CD14-positive monocyte (primary cell): ENCODE measurements at regions not wholly inside any gene's neighbourhood (a gene's known extent, or its start where the extent isn't known, plus 50 kb on each side); places are given as distances from the start of the nearest gene placed in this dataset.

Source experiments
- DNase-seq, 3 donors: peaks; one replicate each; pipeline ENCODE4 v3.0.0-alpha.2; 2011 to 2022
- H2AFZ ChIP-seq: 2 replicates; pipeline ENCODE4 v1.6.0; 2012; ENCODE audit warnings: mild to moderate bottlenecking, low read depth, low read length, inconsistent platforms; ENCODE audit not compliant: insufficient read depth, poor library complexity, severe bottlenecking
- H3K27ac ChIP-seq, 2 donors: 1 replicate in 1 of 2; 2 replicates in 1 of 2; pipeline ENCODE4 v1.5.1; 2012 to 2013; ENCODE audit warnings: low read length in 2 of 2, control low read depth in 1 of 2, inconsistent platforms in 1 of 2, low read depth in 1 of 2, mild to moderate bottlenecking in 1 of 2
- H3K27me3 ChIP-seq, 2 donors: one replicate each; pipeline versions ENCODE4 v1.6.0 to v1.6.1; 2011 to 2013; ENCODE audit warnings: low read length in 2 of 2; ENCODE audit not compliant: control insufficient read depth in 2 of 2, insufficient read depth in 2 of 2
- H3K36me3 ChIP-seq, 2 donors: replicated peaks in 1 of 2; 1 replicate in 1 of 2; 2 replicates in 1 of 2; pipeline versions ENCODE4 v1.5.1 to v1.6.1; 2012 to 2013; ENCODE audit warnings: low read length in 2 of 2, control low read depth in 1 of 2, inconsistent platforms in 1 of 2, mild to moderate bottlenecking in 1 of 2; ENCODE audit not compliant: insufficient read depth in 2 of 2, control insufficient read depth in 1 of 2
- H3K4me1 ChIP-seq, 2 donors: 1 replicate in 1 of 2; 2 replicates in 1 of 2; pipeline versions ENCODE4 v1.5.1 to v1.6.1; 2012 to 2013; ENCODE audit warnings: low read length in 2 of 2, control low read depth in 1 of 2, inconsistent platforms in 1 of 2, mild to moderate bottlenecking in 1 of 2, moderate library complexity in 1 of 2; ENCODE audit not compliant: insufficient read depth in 2 of 2, control insufficient read depth in 1 of 2
- H3K4me2 ChIP-seq: replicated peaks from 2 replicates; pipeline ENCODE3; 2012; ENCODE audit warnings: low read length, moderate library complexity, mild to moderate bottlenecking; ENCODE audit not compliant: poor library complexity, severe bottlenecking; ENCODE audit errors: extremely low read depth
- H3K4me3 ChIP-seq, 3 experiments: fragments of 200-600 bp in 1 of 3; sonication (generic) in 1 of 3; replicated peaks in 1 of 3; 1 replicate in 2 of 3; 2 replicates in 1 of 3; pipeline ENCODE4 v1.5.1; 2011 to 2013; ENCODE audit warnings: low read length in 3 of 3, mild to moderate bottlenecking in 3 of 3, control low read depth in 2 of 3, low read depth in 2 of 3, inconsistent platforms in 1 of 3, moderate library complexity in 1 of 3
- H3K79me2 ChIP-seq: 2 replicates; pipeline ENCODE4 v1.6.0; 2012; ENCODE audit warnings: mild to moderate bottlenecking, control low read depth, inconsistent platforms, low read length, moderate library complexity; ENCODE audit not compliant: insufficient read depth
- H3K9ac ChIP-seq: 2 replicates; pipeline ENCODE4 v1.6.0; 2017; ENCODE audit warnings: low read length, mild to moderate bottlenecking; ENCODE audit not compliant: insufficient read depth, poor library complexity, severe bottlenecking
- H3K9me3 ChIP-seq, 2 donors: replicated peaks in 1 of 2; 1 replicate in 1 of 2; 2 replicates in 1 of 2; pipeline versions ENCODE4 v1.5.1 to v1.6.1; 2012 to 2013; ENCODE audit warnings: low read length in 2 of 2, control low read depth in 1 of 2; ENCODE audit not compliant: control insufficient read depth in 1 of 2, insufficient read depth in 1 of 2
- H4K20me1 ChIP-seq: 2 replicates; pipeline ENCODE4 v1.6.0; 2012; ENCODE audit warnings: mild to moderate bottlenecking, low read length, control low read depth, moderate library complexity; ENCODE audit not compliant: insufficient read depth
- H3K27ac Mint-ChIP-seq, 7 donors: one replicate each; pipeline ENCODE4 v1.8.0; 2020; ENCODE audit warnings: mild to moderate bottlenecking in 7 of 7, mixed read lengths in 7 of 7, moderate library complexity in 6 of 7, inconsistent platforms in 2 of 7
- H3K27me3 Mint-ChIP-seq, 3 donors: one replicate each; pipeline ENCODE4 v1.8.0; 2021 to 2022; ENCODE audit warnings: low read depth in 3 of 3, mild to moderate bottlenecking in 3 of 3, mixed read lengths in 3 of 3, moderate library complexity in 3 of 3, inconsistent platforms in 1 of 3
- H3K36me3 Mint-ChIP-seq, 2 donors: one replicate each; pipeline ENCODE4 v1.8.0; 2020; ENCODE audit warnings: mixed read lengths in 2 of 2, inconsistent platforms in 1 of 2, mild to moderate bottlenecking in 1 of 2
- H3K4me1 Mint-ChIP-seq: one replicate; pipeline ENCODE4 v1.8.0; 2020; ENCODE audit warnings: mild to moderate bottlenecking, mixed read lengths
- H3K4me3 Mint-ChIP-seq, 2 donors: one replicate each; pipeline ENCODE4 v1.8.0; 2020; ENCODE audit warnings: mild to moderate bottlenecking in 2 of 2, mixed read lengths in 2 of 2, moderate library complexity in 1 of 2
- H3K9me3 Mint-ChIP-seq, 7 donors: one replicate each; pipeline ENCODE4 v1.8.0; 2020 to 2022; ENCODE audit warnings: mixed read lengths in 7 of 7, mild to moderate bottlenecking in 6 of 7, moderate library complexity in 6 of 7, inconsistent platforms in 2 of 7
- CTCF ChIP-seq: fragments of 200-600 bp; IDR thresholded peaks from one replicate; pipeline ENCODE4 v1.8.0; 2022; ENCODE audit warnings: antibody characterized with exemption, mild to moderate bottlenecking
- WGBS: methylation state at CpG from one replicate; pipeline ENCODE4 v1.1.5; 2013; ENCODE audit warnings: missing lambda C conversion rate; ENCODE audit not compliant: insufficient coverage; 5-methylcytosine and 5-hydroxymethylcytosine counted together
- intact Hi-C, 2 donors: fragments of 100-400 bp; cut with micrococcal nuclease; formaldehyde crosslinking; loops; one replicate each; pipeline versions ENCODE4 v1.15.0 to v1.15.1; 2023

- Histone ChIP-seq H3K9me3 (no peaks in the 10 kb centered on the region), H3K4me3 (no peak overlapping the region), H3K27me3 (no peaks in the 10 kb centered on the region), H4K20me1 (no peaks in the 10 kb centered on the region), H3K4me2 (peak overlapping the region; percentile 13), H2AFZ (peak overlapping the region; percentile 19), H3K9ac (no peak overlapping the region), H3K27ac (peak overlapping the region in 1 of 2 donors; percentile 62), H3K79me2 (peaks cover 8% of the 10 kb centered on the region), H3K4me1 (peaks cover 37 to 45% of the 10 kb centered on the region in 2 donors), H3K36me3 (no peaks in the 10 kb centered on the region)
- Mint-ChIP-seq H3K9me3 (peaks cover 0 to 5% (median 0%) of the 10 kb centered on the region in 7 donors), H3K36me3 (peaks cover 3% of the 10 kb centered on the region in 2 donors), H3K4me1 (peaks cover 44% of the 10 kb centered on the region), H3K4me3 (peak overlapping the region in 1 of 2 donors; percentile 42), H3K27me3 (no peaks in the 10 kb centered on the region), H3K27ac (peak overlapping the region in 6 of 7 donors; percentile 65 to 87 (median 72))
- intact Hi-C loops, result loop anchor here in 1 of 2 donors (10.0 kb wide), 1 partner anchor 67 kb away; no protein-coding TSS in a partner anchor
- WGBS, result 67% methylated on average over 3 of the region's 5 CpGs
- peak; percentile 69 to 80 (median 73) for DNase-seq
- TF ChIP-seq CTCF, result peak; percentile 88
Observed at GRCh38 chr6:24991810-24992467, 56.2 kb upstream of the RIPOR2 start.

GRCh38 chr6:24994812-24995211, 59.1 kb upstream of the RIPOR2 start:
- H3K4me3 ChIP-seq, result no peak overlapping the region
- DNase-seq, result no peak
- Mint-ChIP-seq H3K27ac (peak overlapping the region in 2 of 7 donors; percentile 52 to 71), H3K9me3 (no peaks in the 10 kb centered on the region), H3K27me3 (no peaks in the 10 kb centered on the region), H3K4me3 (no peak overlapping the region), H3K36me3 (no peaks in the 10 kb centered on the region), H3K4me1 (peaks cover 65% of the 10 kb centered on the region)
- peaks cover 65 to 69% of the 10 kb centered on the region in 2 donors for H3K4me1 ChIP-seq
- intact Hi-C loops, result loop anchor here (5.0 to 10.0 kb wide), 3 partner anchors 43 to 70 kb away; partner anchors contain the start of gene RIPOR2 (in 1 of the 2)
- peaks cover 8% of the 10 kb centered on the region for H3K79me2 ChIP-seq
- H3K4me2 ChIP-seq, result no peak overlapping the region
- no peak overlapping the region for H2AFZ ChIP-seq
- no peaks in the 10 kb centered on the region for H3K27me3 ChIP-seq
- no peak for TF ChIP-seq CTCF
- no CpG with 5 or more reads among the region's 1 CpG for WGBS
- no peaks in the 10 kb centered on the region for H3K36me3 ChIP-seq
- H3K27ac ChIP-seq, result no peak overlapping the region
- no peaks in the 10 kb centered on the region for H4K20me1 ChIP-seq
- no peaks in the 10 kb centered on the region for H3K9me3 ChIP-seq
- H3K9ac ChIP-seq, result no peak overlapping the region
